Ascending aorta (tissue), 2 donors: ENCODE measurements at regions not wholly inside any gene's neighbourhood (a gene's known extent, or its start where the extent isn't known, plus 50 kb on each side); places are given as distances from the start of the nearest gene placed in this dataset.

Source experiments
- DNase-seq, 2 donors: peaks; one replicate each; pipeline ENCODE4 v3.0.0-alpha.2; 2019; ENCODE audit warnings: low spot score in 2 of 2
- H3K27ac ChIP-seq, 2 donors: fragments of 200-600 bp; sonication (generic); one replicate each; pipeline ENCODE4 v1.5.1; 2016 to 2017; ENCODE audit warnings: mild to moderate bottlenecking in 1 of 2
- H3K27me3 ChIP-seq: fragments of 200-600 bp; sonication (generic); one replicate; pipeline ENCODE4 v1.5.1; 2017
- H3K36me3 ChIP-seq, 2 donors: fragments of 200-600 bp; sonication (generic); one replicate each; pipeline ENCODE4 v1.5.1; 2016
- H3K4me1 ChIP-seq, 2 donors: fragments of 200-600 bp; sonication (generic); one replicate each; pipeline ENCODE4 v1.5.1; 2016 to 2017; ENCODE audit warnings: mild to moderate bottlenecking in 1 of 2
- H3K4me3 ChIP-seq, 2 donors: fragments of 200-600 bp; sonication (generic); one replicate each; pipeline ENCODE4 v1.5.1; 2016 to 2017; ENCODE audit warnings: mild to moderate bottlenecking in 1 of 2
- H3K9me3 ChIP-seq, 2 donors: fragments of 200-600 bp; sonication (generic); one replicate each; pipeline ENCODE4 v1.5.1; 2016
- intact Hi-C: fragments of 100-400 bp; cut with DNase I; formaldehyde crosslinking; loops from one replicate; pipeline ENCODE4 v1.15.1; 2023
- TF ChIP-seq, protein P1 (sequence below), 3 experiments: fragments of 200-600 bp in 2 of 3; fragments of 450-650 bp in 1 of 3; sonication (generic) in 2 of 3; IDR thresholded peaks; one replicate each; pipeline ENCODE4 v1.5.1; 2016 to 2019; ENCODE audit warnings: antibody characterized with exemption in 3 of 3, mild to moderate bottlenecking in 1 of 3, moderate library complexity in 1 of 3

DNA sequence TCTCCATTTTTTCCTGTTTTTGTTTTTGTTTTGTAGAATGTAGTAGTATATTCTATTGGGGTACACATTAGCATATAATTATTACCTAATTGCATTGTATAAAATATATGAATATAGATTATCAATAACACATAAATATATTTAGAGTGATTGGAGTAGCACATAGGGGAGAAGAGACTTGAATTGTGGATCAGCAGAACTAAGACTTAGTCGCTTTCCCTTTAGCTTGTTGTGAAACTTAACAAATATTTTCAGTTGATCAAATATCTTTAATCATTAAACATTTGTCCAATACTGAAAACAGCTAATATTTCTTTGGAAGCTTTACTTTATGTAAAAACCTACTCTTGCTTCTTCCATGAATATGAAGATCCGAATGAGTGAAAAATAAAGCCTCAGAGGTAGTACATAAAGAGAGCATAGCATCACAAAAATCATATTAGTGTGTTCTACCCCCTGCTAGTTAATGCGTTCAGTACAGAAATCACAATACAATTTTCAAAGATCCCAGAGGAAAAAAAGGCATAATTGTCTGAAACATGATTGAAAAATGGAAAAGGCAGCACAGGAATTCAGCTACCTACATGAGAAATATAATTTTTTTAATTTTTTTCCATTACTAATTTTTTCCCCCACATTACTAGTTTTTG, 1348.0 kb upstream of the PRR20A start:
- intact Hi-C loops: no loop called here

DNA sequence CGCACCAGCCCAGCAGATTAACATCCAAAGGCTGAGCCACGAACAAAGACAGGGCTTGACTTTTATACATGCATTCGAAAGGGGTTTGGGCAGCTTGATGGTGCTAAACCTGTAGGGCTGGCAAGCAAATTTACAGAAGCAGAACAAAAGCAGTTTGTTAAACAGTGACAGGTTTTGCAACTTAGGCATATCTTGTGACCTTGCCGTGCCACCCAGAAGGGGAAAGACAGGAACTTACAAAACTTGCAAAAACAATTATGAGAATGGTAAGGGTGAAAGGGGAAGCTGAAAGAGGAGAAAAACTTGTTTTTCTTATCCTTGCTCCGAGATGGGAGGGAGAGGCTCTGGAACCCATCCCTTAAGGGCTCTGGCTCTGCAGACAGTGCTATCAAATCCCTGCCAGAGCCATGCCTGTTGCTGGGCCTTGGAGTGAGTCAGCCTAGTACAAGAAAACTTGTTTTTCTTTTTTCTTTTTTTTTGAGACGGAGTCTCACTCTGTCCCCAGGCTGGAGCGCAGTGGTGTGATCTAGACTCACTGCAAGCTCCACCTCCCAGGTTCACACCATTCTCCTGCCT, 1325.2 kb upstream of the PRR20A start:
- no peak for DNase-seq
- Histone ChIP-seq H3K27me3 (no peaks in the 10 kb centered on the region), H3K4me3 (no peak overlapping the region), H3K4me1 (no peaks in the 10 kb centered on the region), H3K27ac (no peak overlapping the region), H3K36me3 (no peaks in the 10 kb centered on the region), H3K9me3 (no peaks in the 10 kb centered on the region)
- intact Hi-C loops: no loop called here
- TF ChIP-seq, protein P1, sequence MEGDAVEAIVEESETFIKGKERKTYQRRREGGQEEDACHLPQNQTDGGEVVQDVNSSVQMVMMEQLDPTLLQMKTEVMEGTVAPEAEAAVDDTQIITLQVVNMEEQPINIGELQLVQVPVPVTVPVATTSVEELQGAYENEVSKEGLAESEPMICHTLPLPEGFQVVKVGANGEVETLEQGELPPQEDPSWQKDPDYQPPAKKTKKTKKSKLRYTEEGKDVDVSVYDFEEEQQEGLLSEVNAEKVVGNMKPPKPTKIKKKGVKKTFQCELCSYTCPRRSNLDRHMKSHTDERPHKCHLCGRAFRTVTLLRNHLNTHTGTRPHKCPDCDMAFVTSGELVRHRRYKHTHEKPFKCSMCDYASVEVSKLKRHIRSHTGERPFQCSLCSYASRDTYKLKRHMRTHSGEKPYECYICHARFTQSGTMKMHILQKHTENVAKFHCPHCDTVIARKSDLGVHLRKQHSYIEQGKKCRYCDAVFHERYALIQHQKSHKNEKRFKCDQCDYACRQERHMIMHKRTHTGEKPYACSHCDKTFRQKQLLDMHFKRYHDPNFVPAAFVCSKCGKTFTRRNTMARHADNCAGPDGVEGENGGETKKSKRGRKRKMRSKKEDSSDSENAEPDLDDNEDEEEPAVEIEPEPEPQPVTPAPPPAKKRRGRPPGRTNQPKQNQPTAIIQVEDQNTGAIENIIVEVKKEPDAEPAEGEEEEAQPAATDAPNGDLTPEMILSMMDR (IDR thresholded peaks at IDR 0.05): no peak

More for the DNA sequence above, 1348.0 kb upstream of the PRR20A start:
- H3K27ac ChIP-seq: no peak overlapping the region
- DNase-seq: no peak
- H3K9me3 ChIP-seq: no peaks in the 10 kb centered on the region
- no peaks in the 10 kb centered on the region for H3K36me3 ChIP-seq
- no peaks in the 10 kb centered on the region for H3K4me1 ChIP-seq
- H3K27me3 ChIP-seq: no peaks in the 10 kb centered on the region
- no peak overlapping the region for H3K4me3 ChIP-seq
- TF ChIP-seq, protein P1 (IDR thresholded peaks at IDR 0.05): no peak

DNA sequence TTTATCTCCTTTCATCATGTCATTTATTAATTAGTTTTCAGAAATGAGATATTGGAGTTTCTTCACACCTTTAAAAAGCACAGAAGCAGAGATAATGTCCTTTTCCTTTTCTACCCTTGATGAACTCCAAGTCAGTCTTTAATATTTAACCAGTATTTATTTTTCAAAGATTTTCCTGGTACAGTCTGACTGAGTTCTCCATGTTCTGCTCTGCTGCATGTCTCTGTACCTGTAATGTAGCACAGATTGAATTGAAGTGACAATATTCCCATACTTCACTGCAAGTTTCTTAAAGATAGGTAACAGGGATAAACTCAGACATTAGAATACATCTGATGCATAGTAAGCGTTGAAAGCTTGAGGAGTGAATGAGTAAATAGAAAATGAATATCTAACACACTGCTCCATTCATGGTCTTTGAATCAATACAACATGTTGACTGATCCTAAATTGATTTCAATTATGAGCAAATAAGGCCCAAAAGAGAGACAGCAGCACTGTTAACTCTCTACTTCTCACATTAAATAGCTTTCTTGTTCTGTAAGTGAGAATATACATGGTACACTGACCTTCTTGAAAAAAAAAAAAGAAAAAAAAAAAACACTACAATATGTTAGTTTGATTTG, 1323.6 kb upstream of the PRR20A start:
- Histone ChIP-seq H3K27me3 (no peaks in the 10 kb centered on the region), H3K9me3 (no peaks in the 10 kb centered on the region), H3K4me1 (no peaks in the 10 kb centered on the region), H3K4me3 (no peak overlapping the region), H3K36me3 (no peaks in the 10 kb centered on the region), H3K27ac (no peak overlapping the region)
- no peak for DNase-seq
- intact Hi-C loops: no loop called here
- TF ChIP-seq, protein P1 (IDR thresholded peaks at IDR 0.05): no peak

DNA sequence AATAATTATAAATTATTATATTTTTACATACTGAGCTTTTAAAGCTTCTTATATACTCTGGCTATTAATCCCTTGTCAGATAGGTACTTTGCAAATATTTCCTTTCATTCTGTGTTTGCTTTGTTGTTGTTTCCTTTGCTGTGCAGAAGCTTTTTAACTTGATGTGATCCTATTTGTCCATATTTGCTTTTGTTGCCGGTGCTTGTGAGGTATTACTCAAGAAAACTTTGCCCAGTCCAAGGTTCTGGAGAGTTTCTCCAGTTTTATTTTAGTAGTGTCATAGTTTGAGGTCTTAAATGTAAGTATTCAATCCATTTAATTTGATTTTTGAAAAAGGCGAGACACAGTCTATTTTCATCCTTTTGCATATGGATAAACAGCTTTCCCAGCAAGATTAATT, 1319.9 kb upstream of the PRR20A start:
- Histone ChIP-seq H3K4me1 (no peaks in the 10 kb centered on the region), H3K27ac (no peak overlapping the region), H3K4me3 (no peak overlapping the region), H3K36me3 (no peaks in the 10 kb centered on the region), H3K9me3 (no peaks in the 10 kb centered on the region), H3K27me3 (no peaks in the 10 kb centered on the region)
- DNase-seq: no peak
- intact Hi-C loops: no loop called here
- TF ChIP-seq, protein P1 (IDR thresholded peaks at IDR 0.05): no peak

DNA sequence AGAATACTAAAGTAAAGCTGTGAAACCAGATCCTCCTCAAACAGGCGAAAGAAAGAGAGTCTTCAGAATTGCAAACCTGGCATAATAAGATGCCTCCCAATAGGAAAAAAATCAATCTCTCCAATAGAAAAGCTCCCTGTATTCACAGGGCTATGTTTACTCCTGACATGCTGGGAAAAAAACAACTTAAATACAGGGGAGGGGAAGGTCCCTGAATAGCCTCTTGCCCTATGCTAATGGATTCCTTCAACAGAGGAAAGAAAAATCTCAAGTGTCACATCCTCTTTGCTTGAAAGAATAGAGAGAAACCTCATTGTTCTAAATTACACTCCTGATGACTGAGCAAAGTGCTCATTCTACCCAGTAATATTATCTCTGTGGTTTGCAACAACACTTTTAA, 1271.1 kb upstream of the PRR20A start:
- intact Hi-C loops: no loop called here
- TF ChIP-seq, protein P1 (IDR thresholded peaks at IDR 0.05): no peak
- Histone ChIP-seq H3K27me3 (no peaks in the 10 kb centered on the region), H3K27ac (no peak overlapping the region), H3K4me3 (no peak overlapping the region), H3K9me3 (no peaks in the 10 kb centered on the region), H3K36me3 (no peaks in the 10 kb centered on the region), H3K4me1 (no peaks in the 10 kb centered on the region)
- DNase-seq: no peak
